Activated T-cell treated with anti-CD3 and anti-CD28 coated beads for 48 hours (primary cell): ENCODE measurements at regions not wholly inside any gene's neighbourhood (a gene's known extent, or its start where the extent isn't known, plus 50 kb on each side); places are given as distances from the start of the nearest gene placed in this dataset.
"Not testable (repeated sequence)": the region's sequence is repeated elsewhere in the genome, so short reads cannot be mapped to it uniquely, and the experiment has no call there.

ENCODE experiments used
- DNase-seq: peaks from one replicate; pipeline ENCODE4 v3.0.0-alpha.2; 2020; ENCODE audit warnings: low read depth

- no peak for DNase-seq
Measured at GRCh38 chr6:85747093-85747492, 104.4 kb upstream of the SYNCRIP start.

GRCh38 chr6:85744433-85744970 lies 101.8 kb upstream of the SYNCRIP start:
- no peak for DNase-seq

DNA sequence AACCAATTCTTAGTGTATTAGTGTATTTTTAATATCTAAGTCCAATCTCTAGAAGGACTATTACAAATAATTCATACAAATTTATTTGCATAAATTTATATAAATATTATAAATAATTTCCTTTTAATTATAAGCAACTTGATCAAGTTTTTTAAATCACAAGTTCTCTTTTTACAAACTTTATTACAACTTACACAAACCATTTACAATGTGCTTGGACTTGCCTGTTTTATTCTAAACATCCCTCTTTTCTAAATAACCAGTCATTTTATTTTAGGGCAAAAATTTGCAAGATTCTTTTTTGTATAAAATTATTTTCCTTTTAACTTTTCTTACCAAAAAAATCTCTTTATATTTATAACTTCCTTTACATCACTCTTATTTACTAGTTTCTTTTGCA lies 83.5 kb upstream of the SYNCRIP start:
- DNase-seq, result no peak

- DNase-seq, result no peak
Measured at GRCh38 chr6:85715797-85716196, 73.1 kb upstream of the SYNCRIP start.

DNA sequence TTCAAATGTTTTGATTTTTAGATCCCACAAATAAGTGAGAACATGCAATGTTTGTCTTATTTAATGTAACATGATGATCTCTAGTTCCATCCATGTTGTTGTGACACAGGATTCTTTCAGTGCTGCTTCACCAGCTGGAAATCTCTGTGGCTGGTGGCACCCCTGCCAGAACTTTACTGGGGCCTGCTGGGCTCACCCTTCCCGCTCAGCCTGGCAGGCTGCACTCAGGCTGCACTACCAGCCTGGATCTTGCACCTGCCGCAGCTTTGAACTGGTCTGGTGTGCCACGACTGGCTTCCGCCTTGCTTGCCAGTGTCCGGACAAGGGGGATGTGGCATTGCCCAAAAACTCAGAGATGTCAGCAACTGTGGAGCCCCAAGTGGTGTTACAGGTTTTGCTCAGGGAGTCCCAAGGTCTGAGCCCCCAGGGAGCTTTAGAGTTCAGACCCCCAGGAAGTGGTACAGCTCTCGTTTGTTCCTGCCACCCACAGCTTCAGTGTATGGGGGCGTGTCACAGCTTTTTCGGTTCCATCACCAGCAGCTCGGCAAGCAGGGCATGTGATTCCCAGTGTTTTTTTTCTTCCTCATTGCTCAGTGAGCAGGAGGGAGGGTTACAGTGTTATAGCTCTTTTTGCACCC lies 72.3 kb upstream of the SYNCRIP start:
- DNase-seq, result no peak

GRCh38 chr6:85712346-85712745 lies 69.7 kb upstream of the SYNCRIP start:
- DNase-seq, result no peak

- DNase-seq, result not testable (repeated sequence)
Measured at GRCh38 chr6:85707515-85708145, 64.9 kb upstream of the SYNCRIP start.

DNA sequence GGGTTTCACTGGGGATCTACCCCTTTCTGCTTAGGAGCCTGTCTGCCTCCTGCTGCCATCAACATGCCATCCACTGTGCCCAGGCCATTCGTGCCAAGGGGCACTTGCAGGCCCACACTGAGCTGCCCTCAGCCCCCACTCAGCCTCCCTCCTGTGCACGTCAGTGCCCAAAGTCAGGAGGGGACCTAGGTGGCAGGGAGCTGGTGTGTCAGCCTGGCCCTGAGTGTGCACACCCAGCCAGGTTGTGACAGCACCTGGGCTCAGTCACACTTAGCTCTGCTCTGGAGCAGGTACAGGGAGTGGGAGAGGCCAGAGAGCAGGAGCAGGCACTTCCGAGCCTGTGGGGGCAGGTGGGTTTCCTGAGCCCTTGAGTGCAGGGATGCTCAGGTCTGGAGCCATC lies 63.6 kb upstream of the SYNCRIP start:
- DNase-seq, result no peak

- DNase-seq, result no peak
Measured at GRCh38 chr6:85705220-85705619, 62.5 kb upstream of the SYNCRIP start.

GRCh38 chr6:85703406-85703805 lies 60.7 kb upstream of the SYNCRIP start:
- DNase-seq, result no peak
